Peyer's patch (tissue), 4 donors: ENCODE measurements at regions not wholly inside any gene's neighbourhood (a gene's known extent, or its start where the extent isn't known, plus 50 kb on each side); places are given as distances from the start of the nearest gene placed in this dataset.

Source experiments
- CTCF ChIP-seq, 6 experiments: fragments of 450-650 bp in 4 of 6; fragments of 200-600 bp in 2 of 6; sonication (generic) in 1 of 6; IDR thresholded peaks; one replicate each; pipeline ENCODE4 v1.5.1; 2017 to 2019; ENCODE audit warnings: antibody characterized with exemption in 6 of 6, mild to moderate bottlenecking in 3 of 6, moderate library complexity in 1 of 6
- POLR2A ChIP-seq, 2 donors: fragments of 450-650 bp; IDR thresholded peaks; one replicate each; pipeline ENCODE4 v1.5.1; 2017; ENCODE audit warnings: antibody characterized with exemption in 2 of 2, mild to moderate bottlenecking in 2 of 2, moderate library complexity in 2 of 2

DNA sequence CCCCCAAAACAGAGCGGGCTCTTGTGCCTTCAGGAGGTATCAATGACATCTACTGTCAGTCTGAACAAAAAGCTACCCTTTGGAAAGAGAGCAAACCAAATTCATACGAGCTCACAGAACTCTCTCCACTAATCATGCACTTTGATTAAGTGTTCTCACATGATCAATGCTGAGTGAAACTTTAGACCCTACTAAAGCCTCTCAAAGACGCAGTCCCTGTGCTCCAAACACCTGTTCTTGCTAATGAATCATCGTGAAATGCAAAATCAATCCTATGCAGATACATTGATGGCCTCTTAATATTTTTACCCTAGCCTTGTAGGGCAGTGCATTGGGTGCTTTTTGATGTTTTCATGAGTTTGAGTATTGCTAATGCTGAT, 113.4 kb downstream of the ZBTB18 start:
- TF ChIP-seq CTCF (IDR thresholded peaks at IDR 0.05) (no peak), POLR2A (IDR thresholded peaks at IDR 0.05) (no peak)
